ENCODE measurements at regions not wholly inside any gene's neighbourhood (a gene's known extent, or its start where the extent isn't known, plus 50 kb on each side); places are given as distances from the start of the nearest gene placed in this dataset.

GRCh38 chr5:120767178-120767820, 303.2 kb downstream of the PRR16 start:
- DNase-seq (ENCODE audit: low spot score) = no peak

GRCh38 chr5:120769312-120769872, 305.3 kb downstream of the PRR16 start:
- DNase-seq (ENCODE audit: low spot score) = no peak
- no peak for TF ChIP-seq CTCF (IDR thresholded peaks at IDR 0.05; ENCODE audit: extremely low read depth, missing control alignments)

More at GRCh38 chr5:120767178-120767820, 303.2 kb downstream of the PRR16 start:
- no peak for TF ChIP-seq CTCF (IDR thresholded peaks at IDR 0.05; ENCODE audit: extremely low read depth, missing control alignments)

GRCh38 chr5:120771202-120771601, 307.1 kb downstream of the PRR16 start:
- DNase-seq (ENCODE audit: low spot score) = no peak
- TF ChIP-seq CTCF (IDR thresholded peaks at IDR 0.05; ENCODE audit: extremely low read depth, missing control alignments) = no peak

- DNase-seq (ENCODE audit: low spot score) = no peak
- TF ChIP-seq CTCF (IDR thresholded peaks at IDR 0.05; ENCODE audit: extremely low read depth, missing control alignments) = no peak
Measured at GRCh38 chr5:120778491-120779484, 314.7 kb downstream of the PRR16 start.

GRCh38 chr5:120779674-120780073, 315.6 kb downstream of the PRR16 start:
- DNase-seq (ENCODE audit: low spot score) = no peak
- no peak for TF ChIP-seq CTCF (IDR thresholded peaks at IDR 0.05; ENCODE audit: extremely low read depth, missing control alignments)

- no peak for DNase-seq (ENCODE audit: low spot score)
- no peak for TF ChIP-seq CTCF (IDR thresholded peaks at IDR 0.05; ENCODE audit: extremely low read depth, missing control alignments)
Measured at GRCh38 chr5:120788481-120788880, 324.4 kb downstream of the PRR16 start.

GRCh38 chr5:120789918-120790317, 325.8 kb downstream of the PRR16 start:
- no peak for DNase-seq (ENCODE audit: low spot score)
- TF ChIP-seq CTCF (IDR thresholded peaks at IDR 0.05; ENCODE audit: extremely low read depth, missing control alignments) = no peak

All from GM20000 (cell line).